Endothelial cell (in vitro differentiated cells): ENCODE measurements at regions not wholly inside any gene's neighbourhood (a gene's known extent, or its start where the extent isn't known, plus 50 kb on each side); places are given as distances from the start of the nearest gene placed in this dataset.
A peak's percentile ranks its signal among the peaks of the same experiment; 100 is the strongest.

ENCODE experiments used
- DNase-seq: peaks from one replicate; pipeline ENCODE4 v3.0.0; 2021; ENCODE audit warnings: low spot score
- H3K27ac Mint-ChIP-seq: one replicate; pipeline ENCODE4 v1.8.0; 2021; ENCODE audit warnings: mixed read lengths, inconsistent platforms; ENCODE audit not compliant: unreplicated experiment
- H3K27me3 Mint-ChIP-seq: one replicate; pipeline ENCODE4 v1.8.0; 2021; ENCODE audit warnings: mild to moderate bottlenecking, moderate library complexity, mixed read lengths, inconsistent platforms; ENCODE audit not compliant: unreplicated experiment
- H3K36me3 Mint-ChIP-seq: one replicate; pipeline ENCODE4 v1.8.0; 2021; ENCODE audit warnings: mild to moderate bottlenecking, low read depth, mixed read lengths, inconsistent platforms; ENCODE audit not compliant: unreplicated experiment
- H3K4me1 Mint-ChIP-seq: one replicate; pipeline ENCODE4 v1.8.0; 2021; ENCODE audit warnings: mild to moderate bottlenecking, mixed read lengths, inconsistent platforms; ENCODE audit not compliant: unreplicated experiment
- H3K4me3 Mint-ChIP-seq: one replicate; pipeline ENCODE4 v1.8.0; 2021; ENCODE audit warnings: mild to moderate bottlenecking, mixed read lengths, inconsistent platforms; ENCODE audit not compliant: unreplicated experiment
- H3K9me3 Mint-ChIP-seq: one replicate; pipeline ENCODE4 v1.8.0; 2021; ENCODE audit warnings: mixed read lengths, inconsistent platforms; ENCODE audit not compliant: unreplicated experiment
- CTCF ChIP-seq: fragments of 200-600 bp; sonication (generic); IDR thresholded peaks from one replicate; pipeline ENCODE4 v1.5.0; 2021; ENCODE audit warnings: antibody characterized with exemption; ENCODE audit not compliant: unreplicated experiment

GRCh38 chr6:106849676-106850332 lies 124.7 kb downstream of the CD24 start:
- H3K36me3 Mint-ChIP-seq, result no peaks in the 10 kb centered on the region
- peaks cover 2% of the 10 kb centered on the region for H3K27me3 Mint-ChIP-seq
- no peak overlapping the region for H3K4me3 Mint-ChIP-seq
- no peak for DNase-seq
- peaks cover 36% of the 10 kb centered on the region for H3K4me1 Mint-ChIP-seq
- H3K27ac Mint-ChIP-seq, result peak overlapping the region; percentile 91
- no peaks in the 10 kb centered on the region for H3K9me3 Mint-ChIP-seq
- no peak for TF ChIP-seq CTCF

GRCh38 chr6:106849120-106849519 lies 125.4 kb downstream of the CD24 start:
- H3K4me3 Mint-ChIP-seq, result no peak overlapping the region
- peak overlapping the region; percentile 68 for H3K27ac Mint-ChIP-seq
- H3K4me1 Mint-ChIP-seq, result peaks cover 41% of the 10 kb centered on the region
- H3K36me3 Mint-ChIP-seq, result no peaks in the 10 kb centered on the region
- no peak for DNase-seq
- no peaks in the 10 kb centered on the region for H3K9me3 Mint-ChIP-seq
- H3K27me3 Mint-ChIP-seq, result peaks cover 2% of the 10 kb centered on the region
- TF ChIP-seq CTCF, result no peak

GRCh38 chr6:106847116-106847515 lies 127.4 kb downstream of the CD24 start:
- no peak overlapping the region for H3K27ac Mint-ChIP-seq
- no peak for DNase-seq
- peaks cover 54% of the 10 kb centered on the region for H3K4me1 Mint-ChIP-seq
- no peak for TF ChIP-seq CTCF
- no peak overlapping the region for H3K4me3 Mint-ChIP-seq
- peaks cover 2% of the 10 kb centered on the region for H3K27me3 Mint-ChIP-seq
- no peaks in the 10 kb centered on the region for H3K36me3 Mint-ChIP-seq
- no peaks in the 10 kb centered on the region for H3K9me3 Mint-ChIP-seq

- TF ChIP-seq CTCF, result no peak
- Mint-ChIP-seq H3K9me3 (no peaks in the 10 kb centered on the region), H3K4me3 (no peak overlapping the region), H3K27ac (peak overlapping the region; percentile 88), H3K27me3 (peaks cover 1% of the 10 kb centered on the region), H3K4me1 (peaks cover 49% of the 10 kb centered on the region), H3K36me3 (no peaks in the 10 kb centered on the region)
- no peak for DNase-seq
These were observed 129.6 kb downstream of the CD24 start for GRCh38 chr6:106844930-106845329.

- no peak for DNase-seq
- H3K4me3 Mint-ChIP-seq, result no peak overlapping the region
- H3K27ac Mint-ChIP-seq, result no peak overlapping the region
These were observed 141.6 kb downstream of the CD24 start for GRCh38 chr6:106832766-106833510.

More at GRCh38 chr6:106832766-106833510, 141.6 kb downstream of the CD24 start:
- H3K27me3 Mint-ChIP-seq, result no peaks in the 10 kb centered on the region
- H3K9me3 Mint-ChIP-seq, result no peaks in the 10 kb centered on the region
- peaks cover 5% of the 10 kb centered on the region for H3K4me1 Mint-ChIP-seq
- no peak for TF ChIP-seq CTCF
- no peaks in the 10 kb centered on the region for H3K36me3 Mint-ChIP-seq
